Kidney (tissue), 13 donors: ENCODE measurements at regions not wholly inside any gene's neighbourhood (a gene's known extent, or its start where the extent isn't known, plus 50 kb on each side); places are given as distances from the start of the nearest gene placed in this dataset.

Experiments used
- DNase-seq, 5 donors: peaks; one replicate each; pipeline ENCODE4 v3.0.0-alpha.2; 2013 to 2020
- FAIRE-seq: peaks from 2 replicates; lab custom pipeline; 2012; peaks lifted over from hg19 to GRCh38; lab: Jason Lieb, UNC
- H3K27ac ChIP-seq, 2 donors: one replicate each; pipeline ENCODE4 v1.7.0; 2013; ENCODE audit warnings: low read depth in 2 of 2, low read length in 2 of 2, inconsistent platforms in 1 of 2
- H3K27me3 ChIP-seq: one replicate; pipeline ENCODE4 v1.7.1; 2013; ENCODE audit warnings: low read length, inconsistent platforms; ENCODE audit not compliant: control insufficient read depth, insufficient read depth
- H3K36me3 ChIP-seq, 3 donors: one replicate each; pipeline versions ENCODE4 v1.7.0 to v1.7.1; 2013; ENCODE audit warnings: low read length in 3 of 3, control low read depth in 1 of 3, inconsistent platforms in 1 of 3; ENCODE audit not compliant: insufficient read depth in 3 of 3, control insufficient read depth in 2 of 3
- H3K4me1 ChIP-seq, 3 donors: one replicate each; pipeline versions ENCODE4 v1.7.0 to v1.7.1; 2013; ENCODE audit warnings: low read length in 3 of 3, inconsistent platforms in 1 of 3, low read depth in 1 of 3; ENCODE audit not compliant: control insufficient read depth in 2 of 3, insufficient read depth in 2 of 3
- H3K4me3 ChIP-seq, 3 donors: one replicate each; pipeline versions ENCODE4 v1.7.0 to v1.8.1; 2013; ENCODE audit warnings: low read length in 3 of 3, control low read depth in 1 of 3, inconsistent platforms in 1 of 3
- H3K9ac ChIP-seq, 3 donors: one replicate each; pipeline versions ENCODE4 v1.7.0 to v1.7.1; 2013; ENCODE audit warnings: low read length in 3 of 3, control low read depth in 1 of 3, inconsistent platforms in 1 of 3
- H3K9me3 ChIP-seq, 3 donors: one replicate each; pipeline versions ENCODE4 v1.7.0 to v1.7.1; 2013; ENCODE audit warnings: low read length in 3 of 3, control low read depth in 1 of 3, inconsistent platforms in 1 of 3; ENCODE audit not compliant: control insufficient read depth in 2 of 3, insufficient read depth in 1 of 3
- CTCF ChIP-seq: IDR thresholded peaks from 3 replicates; pipeline ENCODE4 v1.5.1; 2012; ENCODE audit warnings: mild to moderate bottlenecking, moderate library complexity, borderline replicate concordance; ENCODE audit not compliant: insufficient read depth; ENCODE audit errors: extremely low read depth
- intact Hi-C: fragments of 100-400 bp; cut with DNase I; formaldehyde crosslinking; loops from one replicate; pipeline ENCODE4 v1.11.1; 2022
- donor health status: control.
- donor health status: control.
- donor health status: control.
- donor health status: control.
- donor health status: control.
- donor health status: DM: yes; HTN: yes; CAD: no.
- donor health status: Normal renal cell carcinoma (clear cell type).

- Histone ChIP-seq H3K9ac (no peak overlapping the region), H3K4me3 (no peak overlapping the region), H3K4me1 (no peaks in the 10 kb centered on the region), H3K27me3 (no peaks in the 10 kb centered on the region), H3K9me3 (no peaks in the 10 kb centered on the region), H3K27ac (no peak overlapping the region), H3K36me3 (no peaks in the 10 kb centered on the region)
- FAIRE-seq = no peak
- intact Hi-C loops = no loop called here
- no peak for DNase-seq
- no peak for TF ChIP-seq CTCF
Observed at GRCh38 chr2:7956126-7956689, 725.6 kb upstream of the ID2 start.

GRCh38 chr2:7961550-7961949 is 720.3 kb upstream of the ID2 start:
- FAIRE-seq (no peak), DNase-seq (no peak)
- Histone ChIP-seq H3K36me3 (no peaks in the 10 kb centered on the region), H3K9me3 (no peaks in the 10 kb centered on the region), H3K27ac (no peak overlapping the region), H3K4me3 (no peak overlapping the region), H3K27me3 (no peaks in the 10 kb centered on the region), H3K4me1 (no peaks in the 10 kb centered on the region), H3K9ac (no peak overlapping the region)
- TF ChIP-seq CTCF = no peak
- intact Hi-C loops = no loop called here

GRCh38 chr2:7962161-7962560 is 719.7 kb upstream of the ID2 start:
- intact Hi-C loops = no loop called here
- Histone ChIP-seq H3K27me3 (no peaks in the 10 kb centered on the region), H3K9me3 (no peaks in the 10 kb centered on the region), H3K27ac (no peak overlapping the region), H3K9ac (no peak overlapping the region), H3K4me1 (no peaks in the 10 kb centered on the region), H3K4me3 (no peak overlapping the region), H3K36me3 (no peaks in the 10 kb centered on the region)
- DNase-seq (no peak), FAIRE-seq (no peak)
- no peak for TF ChIP-seq CTCF

- H3K4me3 ChIP-seq = no peak overlapping the region
- TF ChIP-seq CTCF = no peak
- no peaks in the 10 kb centered on the region for H3K4me1 ChIP-seq
- DNase-seq (no peak), FAIRE-seq (no peak)
- H3K27ac ChIP-seq = no peak overlapping the region
- intact Hi-C loops = no loop called here
- no peaks in the 10 kb centered on the region for H3K36me3 ChIP-seq
- H3K9me3 ChIP-seq = no peaks in the 10 kb centered on the region
- no peak overlapping the region for H3K9ac ChIP-seq
- H3K27me3 ChIP-seq = no peaks in the 10 kb centered on the region
Observed at GRCh38 chr2:7963787-7964186, 718.1 kb upstream of the ID2 start.
